ENCODE measurements at regions not wholly inside any gene's neighbourhood (a gene's known extent, or its start where the extent isn't known, plus 50 kb on each side); places are given as distances from the start of the nearest gene placed in this dataset.

DNA sequence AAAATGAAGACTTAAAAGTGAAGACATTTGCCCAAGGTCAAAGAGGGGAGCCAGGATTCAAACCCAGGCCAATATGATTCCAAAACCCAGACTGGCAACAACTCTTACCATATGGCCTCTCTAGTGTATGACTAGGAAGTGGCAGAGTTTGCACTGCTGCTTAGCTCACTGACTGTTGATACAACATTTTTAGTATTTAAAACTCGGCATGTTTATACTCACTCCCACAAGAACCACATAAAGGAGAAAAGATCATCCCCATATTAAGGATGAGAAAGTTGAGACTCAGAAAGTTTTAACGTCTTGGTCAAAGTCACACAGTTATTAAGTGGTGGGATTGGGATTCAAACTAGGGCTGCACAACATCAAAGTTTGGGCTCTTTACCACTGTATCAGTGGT, 81.7 kb downstream of the CCDC34 start:
- TF ChIP-seq RAD21 (IDR thresholded peaks at IDR 0.05; ENCODE audit: low read length): no peak
- no peak for TF ChIP-seq RCOR1 (IDR thresholded peaks at IDR 0.05; ENCODE audit: insufficient replicate concordance, low read length)
- no peak for TF ChIP-seq CTCF (conservative IDR thresholded peaks at IDR 0.05; ENCODE audit: low read depth, low read length)
- TF ChIP-seq, protein P1, sequence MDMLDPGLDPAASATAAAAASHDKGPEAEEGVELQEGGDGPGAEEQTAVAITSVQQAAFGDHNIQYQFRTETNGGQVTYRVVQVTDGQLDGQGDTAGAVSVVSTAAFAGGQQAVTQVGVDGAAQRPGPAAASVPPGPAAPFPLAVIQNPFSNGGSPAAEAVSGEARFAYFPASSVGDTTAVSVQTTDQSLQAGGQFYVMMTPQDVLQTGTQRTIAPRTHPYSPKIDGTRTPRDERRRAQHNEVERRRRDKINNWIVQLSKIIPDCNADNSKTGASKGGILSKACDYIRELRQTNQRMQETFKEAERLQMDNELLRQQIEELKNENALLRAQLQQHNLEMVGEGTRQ (IDR thresholded peaks at IDR 0.05; ENCODE audit: low read depth, low read length): no peak
- TF ChIP-seq POLR2A (IDR thresholded peaks at IDR 0.05; ENCODE audit: low read depth, low read length): no peak
- TF ChIP-seq MXI1 (IDR thresholded peaks at IDR 0.05; ENCODE audit: borderline replicate concordance, low read depth, low read length): no peak
- no peak for TF ChIP-seq CHD1 (IDR thresholded peaks at IDR 0.05; ENCODE audit: low read depth, low read length)
- no peak for TF ChIP-seq MAFK (IDR thresholded peaks at IDR 0.05; ENCODE audit: low read depth, low read length)
- TF ChIP-seq SMC3 (IDR thresholded peaks at IDR 0.05; ENCODE audit: low read depth, low read length): no peak
- TF ChIP-seq MAZ (IDR thresholded peaks at IDR 0.05; ENCODE audit: borderline replicate concordance, low read depth, low read length): no peak
- no peak for TF ChIP-seq CEBPB (IDR thresholded peaks at IDR 0.05; ENCODE audit: low read depth, low read length)
